ENCODE measurements at regions not wholly inside any gene's neighbourhood (a gene's known extent, or its start where the extent isn't known, plus 50 kb on each side); places are given as distances from the start of the nearest gene placed in this dataset.

DNA sequence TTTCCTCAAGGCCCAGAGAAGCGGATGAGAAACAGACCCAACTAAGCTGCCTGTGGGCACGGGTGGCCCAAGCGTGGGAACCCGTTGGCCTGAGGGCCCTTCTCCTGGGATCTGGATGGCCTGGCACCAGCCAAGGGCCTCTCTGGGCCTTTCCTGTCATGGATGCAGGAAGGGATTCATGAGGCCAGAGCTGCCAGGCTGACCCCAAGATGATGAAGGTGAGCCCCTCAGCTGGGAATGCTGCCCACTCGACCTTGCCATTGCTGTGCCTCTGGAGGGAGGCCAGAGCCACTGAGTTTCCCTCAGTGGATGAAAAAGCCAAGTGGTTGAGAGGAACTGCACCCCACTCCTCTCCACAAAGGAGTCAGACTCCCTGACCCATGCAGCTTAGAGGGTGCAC, 171.2 kb downstream of the VEGFA start:
- TF ChIP-seq, protein P1, sequence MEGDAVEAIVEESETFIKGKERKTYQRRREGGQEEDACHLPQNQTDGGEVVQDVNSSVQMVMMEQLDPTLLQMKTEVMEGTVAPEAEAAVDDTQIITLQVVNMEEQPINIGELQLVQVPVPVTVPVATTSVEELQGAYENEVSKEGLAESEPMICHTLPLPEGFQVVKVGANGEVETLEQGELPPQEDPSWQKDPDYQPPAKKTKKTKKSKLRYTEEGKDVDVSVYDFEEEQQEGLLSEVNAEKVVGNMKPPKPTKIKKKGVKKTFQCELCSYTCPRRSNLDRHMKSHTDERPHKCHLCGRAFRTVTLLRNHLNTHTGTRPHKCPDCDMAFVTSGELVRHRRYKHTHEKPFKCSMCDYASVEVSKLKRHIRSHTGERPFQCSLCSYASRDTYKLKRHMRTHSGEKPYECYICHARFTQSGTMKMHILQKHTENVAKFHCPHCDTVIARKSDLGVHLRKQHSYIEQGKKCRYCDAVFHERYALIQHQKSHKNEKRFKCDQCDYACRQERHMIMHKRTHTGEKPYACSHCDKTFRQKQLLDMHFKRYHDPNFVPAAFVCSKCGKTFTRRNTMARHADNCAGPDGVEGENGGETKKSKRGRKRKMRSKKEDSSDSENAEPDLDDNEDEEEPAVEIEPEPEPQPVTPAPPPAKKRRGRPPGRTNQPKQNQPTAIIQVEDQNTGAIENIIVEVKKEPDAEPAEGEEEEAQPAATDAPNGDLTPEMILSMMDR (IDR thresholded peaks at IDR 0.05) = no peak
- TF ChIP-seq EZH2 (IDR thresholded peaks at IDR 0.05; ENCODE audit: borderline replicate concordance, insufficient read depth, low read depth, low read length, poor library complexity, severe bottlenecking) = no peak

Data from B cell (primary cell).